Esophagus squamous epithelium (tissue), 4 donors: ENCODE measurements at regions not wholly inside any gene's neighbourhood (a gene's known extent, or its start where the extent isn't known, plus 50 kb on each side); places are given as distances from the start of the nearest gene placed in this dataset.

Experiments used
- CTCF ChIP-seq, 6 experiments: fragments of 450-650 bp in 4 of 6; fragments of 200-600 bp in 2 of 6; sonication (generic) in 2 of 6; IDR thresholded peaks; one replicate each; pipeline ENCODE4 v1.5.1; 2016 to 2019; ENCODE audit warnings: antibody characterized with exemption in 6 of 6, mild to moderate bottlenecking in 4 of 6, moderate library complexity in 4 of 6
- POLR2A ChIP-seq, 4 donors: fragments of 450-650 bp; IDR thresholded peaks; one replicate each; pipeline ENCODE4 v1.6.1; 2017; ENCODE audit warnings: antibody characterized with exemption in 4 of 4, mild to moderate bottlenecking in 4 of 4, moderate library complexity in 3 of 4

DNA sequence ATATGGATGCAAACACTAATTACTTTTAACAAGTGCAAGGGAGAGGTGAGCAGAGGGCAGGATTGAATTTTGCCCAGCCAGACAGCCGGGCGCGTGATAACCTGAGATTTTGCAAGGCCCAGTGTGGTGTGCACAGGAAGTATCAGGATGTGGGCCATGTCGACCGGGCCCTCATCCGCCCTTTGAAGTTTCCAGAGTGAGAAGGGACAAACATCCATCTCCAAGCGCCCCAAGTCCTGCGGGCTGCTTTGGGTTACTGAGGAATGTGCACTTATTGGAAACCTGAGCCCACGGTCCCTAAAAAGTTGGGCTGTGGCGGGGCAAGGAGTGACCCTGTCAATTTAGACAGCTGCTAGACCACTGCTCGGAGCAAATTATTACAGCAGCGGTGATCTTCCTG is 272.2 kb upstream of the IRX2 start:
- TF ChIP-seq CTCF (IDR thresholded peaks at IDR 0.05) (no peak), POLR2A (IDR thresholded peaks at IDR 0.05) (no peak)
